SK-N-SH (cell line): ENCODE measurements at regions not wholly inside any gene's neighbourhood (a gene's known extent, or its start where the extent isn't known, plus 50 kb on each side); places are given as distances from the start of the nearest gene placed in this dataset.

Experiments
- CTCF ChIA-PET: fragments of 300-600, 350-600 bp; formaldehyde crosslinking; extraction: SDS; loops from one replicate; lab custom pipeline; 2021; lab: Yijun Ruan, JAX
- POLR2A ChIA-PET: fragments of 350-600 bp; sonication (Branson Sonifier 250); formaldehyde crosslinking; extraction: SDS; loops from one replicate; lab custom pipeline; 2020; ENCODE audit warnings: antibody characterized with exemption, inconsistent platforms; lab: Yijun Ruan, JAX
- DNase-seq: peaks from one replicate; pipeline ENCODE4 v3.0.0; 2012
- H2AFZ ChIP-seq: fragments of 200-600 bp; sonication (generic); 2 replicates; pipeline ENCODE4 v1.8.1; 2016; ENCODE audit warnings: antibody characterized with exemption, mild to moderate bottlenecking, low read depth
- H3F3A ChIP-seq: fragments of 200-600 bp; sonication (generic); replicated peaks from 2 replicates; pipeline ENCODE3; 2016; ENCODE audit warnings: antibody characterized with exemption, mild to moderate bottlenecking; ENCODE audit not compliant: insufficient read depth
- H3K27ac ChIP-seq, 2 experiments: fragments of 200-500 bp in 1 of 2; fragments of 200-600 bp in 1 of 2; sonication (Bioruptor generic) in 1 of 2; sonication (generic), shearing (Covaris generic) in 1 of 2; 2 replicates each; pipeline versions ENCODE4 v1.5.1 to v1.6.1; 2014 to 2016; ENCODE audit warnings: low read depth in 2 of 2, inconsistent platforms in 1 of 2, low read length in 1 of 2, mild to moderate bottlenecking in 1 of 2, mixed read lengths in 1 of 2
- H3K27me3 ChIP-seq: fragments of 200-600 bp; sonication (generic), shearing (Covaris generic); 2 replicates; pipeline ENCODE4 v1.6.1; 2016; ENCODE audit warnings: mixed run types; ENCODE audit not compliant: insufficient read depth
- H3K36me3 ChIP-seq, 2 experiments: fragments of 200-500 bp in 1 of 2; fragments of 200-600 bp in 1 of 2; sonication (Bioruptor generic) in 1 of 2; sonication (generic) in 1 of 2; replicated peaks in 1 of 2; 2 replicates each; pipeline versions ENCODE3 to v1.5.1; 2014 to 2016; ENCODE audit warnings: low read length in 1 of 2, mild to moderate bottlenecking in 1 of 2; ENCODE audit not compliant: insufficient read depth in 2 of 2, control insufficient read depth in 1 of 2
- H3K4me1 ChIP-seq, 2 experiments: fragments of 200-500 bp in 1 of 2; fragments of 200-600 bp in 1 of 2; sonication (Bioruptor generic) in 1 of 2; sonication (generic), shearing (Covaris generic) in 1 of 2; 2 replicates each; pipeline versions ENCODE4 v1.5.1 to v1.6.1; 2014 to 2016; ENCODE audit warnings: low read depth in 1 of 2, low read length in 1 of 2, mixed run types in 1 of 2; ENCODE audit not compliant: insufficient read depth in 2 of 2, control insufficient read depth in 1 of 2
- H3K4me2 ChIP-seq: fragments of 200-600 bp; sonication (generic), shearing (Covaris generic); 2 replicates; pipeline ENCODE4 v1.6.1; 2017; ENCODE audit warnings: mixed run types
- H3K4me3 ChIP-seq, 2 experiments: fragments of 200-500 bp in 1 of 2; fragments of 200-600 bp in 1 of 2; sonication (Bioruptor generic) in 1 of 2; sonication (generic), shearing (Covaris generic) in 1 of 2; 2 replicates each; pipeline versions ENCODE4 v1.5.1 to v1.8.1; 2014 to 2016; ENCODE audit warnings: low read depth in 2 of 2, inconsistent platforms in 1 of 2, low read length in 1 of 2, mild to moderate bottlenecking in 1 of 2, mixed read lengths in 1 of 2, moderate library complexity in 1 of 2
- H3K79me2 ChIP-seq: fragments of 200-600 bp; sonication (generic); 2 replicates; pipeline ENCODE4 v1.8.1; 2017; ENCODE audit warnings: mild to moderate bottlenecking; ENCODE audit not compliant: insufficient read depth
- H3K9ac ChIP-seq: fragments of 200-600 bp; sonication (generic); 2 replicates; pipeline ENCODE4 v1.6.1; 2017; ENCODE audit warnings: mixed run types
- H3K9me2 ChIP-seq: fragments of 200-600 bp; sonication (generic); 2 replicates; pipeline ENCODE4 v1.6.1; 2017; ENCODE audit warnings: mixed run types
- H3K9me3 ChIP-seq: fragments of 200-600 bp; sonication (generic); 2 replicates; pipeline ENCODE4 v1.6.1; 2017; ENCODE audit warnings: mixed run types, mild to moderate bottlenecking, moderate library complexity
- H4K20me1 ChIP-seq: fragments of 200-600 bp; sonication (generic); 2 replicates; pipeline ENCODE4 v1.6.1; 2017; ENCODE audit warnings: mild to moderate bottlenecking, mixed run types; ENCODE audit not compliant: insufficient read depth
- CHD2 ChIP-seq: fragments of 150-350 bp; IDR thresholded peaks from 2 replicates; pipeline ENCODE4 v1.6.1; 2018; ENCODE audit warnings: low read length; ENCODE audit not compliant: partially characterized antibody
- CTCF ChIP-seq: fragments of 200-600 bp; sonication (generic); IDR thresholded peaks from 2 replicates; pipeline ENCODE4 v1.6.1; 2017; ENCODE audit warnings: antibody characterized with exemption, mild to moderate bottlenecking, moderate library complexity
- ELF1 ChIP-seq: IDR thresholded peaks from 2 replicates; pipeline ENCODE4 v1.4.0; 2012
- EZH2phosphoT487 ChIP-seq: fragments of 200-600 bp; sonication (generic); IDR thresholded peaks from 2 replicates; pipeline ENCODE4 v1.6.1; 2017; ENCODE audit warnings: low read depth, mixed run types, mild to moderate bottlenecking, antibody characterized with exemption, moderate library complexity, borderline replicate concordance
- FOSL2 ChIP-seq: IDR thresholded peaks from 2 replicates; pipeline ENCODE4 v1.4.0; 2012; ENCODE audit warnings: low read depth, mild to moderate bottlenecking, moderate library complexity, borderline replicate concordance
- FOXM1 ChIP-seq: IDR thresholded peaks from 2 replicates; pipeline ENCODE4 v1.4.0; 2012; ENCODE audit warnings: low read depth, mild to moderate bottlenecking
- GABPA ChIP-seq: IDR thresholded peaks from 2 replicates; pipeline ENCODE4 v1.4.0; 2012; ENCODE audit warnings: low read depth, mild to moderate bottlenecking
- JUND ChIP-seq: IDR thresholded peaks from 2 replicates; pipeline ENCODE4 v1.4.0; 2012
- MEF2A ChIP-seq: IDR thresholded peaks from 2 replicates; pipeline ENCODE4 v1.4.0; 2012; ENCODE audit warnings: low read depth, borderline replicate concordance
- NFIC ChIP-seq: IDR thresholded peaks from 2 replicates; pipeline ENCODE4 v1.4.0; 2012; ENCODE audit warnings: borderline replicate concordance
- NRF1 ChIP-seq: IDR thresholded peaks from 2 replicates; pipeline ENCODE4 v1.6.1; 2012; ENCODE audit warnings: low read depth, mild to moderate bottlenecking, low read length
- PBX3 ChIP-seq: IDR thresholded peaks from 2 replicates; pipeline ENCODE4; 2012
- POLR2AphosphoS5 ChIP-seq: IDR thresholded peaks from 2 replicates; pipeline ENCODE4 v1.6.1; 2012; ENCODE audit warnings: low read depth, low read length
- RAD21 ChIP-seq: IDR thresholded peaks from 2 replicates; pipeline ENCODE4 v1.6.1; 2012; ENCODE audit warnings: mild to moderate bottlenecking, low read length
- RCOR1 ChIP-seq: fragments of 150-350 bp; IDR thresholded peaks from 2 replicates; pipeline ENCODE4 v1.6.1; 2017; ENCODE audit warnings: antibody characterized with exemption, low read length
- REST ChIP-seq: IDR thresholded peaks from 2 replicates; pipeline ENCODE4 v1.6.1; 2012; ENCODE audit warnings: mild to moderate bottlenecking, low read depth, low read length, moderate library complexity
- RFX5 ChIP-seq: IDR thresholded peaks from 2 replicates; pipeline ENCODE4 v1.6.1; 2012; ENCODE audit warnings: mild to moderate bottlenecking, improper control_type of control experiment, low read length
- RXRA ChIP-seq: IDR thresholded peaks from 2 replicates; pipeline ENCODE4 v1.4.0; 2012; ENCODE audit warnings: low read depth, mild to moderate bottlenecking, borderline replicate concordance
- SIN3A ChIP-seq: IDR thresholded peaks from 2 replicates; pipeline ENCODE4 v1.6.1; 2012; ENCODE audit warnings: low read depth, mild to moderate bottlenecking, low read length, moderate library complexity, borderline replicate concordance
- SMC3 ChIP-seq: IDR thresholded peaks from 2 replicates; pipeline ENCODE4 v1.6.1; 2012; ENCODE audit warnings: low read depth, low read length, improper control_type of control experiment
- TEAD4 ChIP-seq: IDR thresholded peaks from 2 replicates; pipeline ENCODE4 v1.4.0; 2012; ENCODE audit warnings: mild to moderate bottlenecking, borderline replicate concordance; ENCODE audit not compliant: insufficient read depth
- YY1 ChIP-seq: IDR thresholded peaks from 2 replicates; pipeline ENCODE4 v1.4.0; 2012; ENCODE audit warnings: low read depth, mild to moderate bottlenecking
- WGBS: methylation state at CpG from one replicate; pipeline ENCODE4 v1.1.6; 2017; ENCODE audit warnings: low lambda C conversion rate; 5-methylcytosine and 5-hydroxymethylcytosine counted together

GRCh38 chr5:39622281-39622680 lies 197.5 kb upstream of the DAB2 start:
- H3K4me2 ChIP-seq, result no peak overlapping the region
- no peaks in the 10 kb centered on the region for H3K9me3 ChIP-seq
- CTCF ChIA-PET, result no interaction called here
- no peak for DNase-seq
- H3K4me3 ChIP-seq, result no peak overlapping the region
- no peaks in the 10 kb centered on the region for H3K4me1 ChIP-seq
- H3F3A ChIP-seq, result no peaks in the 10 kb centered on the region
- no peak overlapping the region for H3K27ac ChIP-seq
- POLR2A ChIA-PET, result no interaction called here
- 35% methylated on average over 2 of the region's 6 CpGs for WGBS
- no peaks in the 10 kb centered on the region for H3K36me3 ChIP-seq
- no peak overlapping the region for H2AFZ ChIP-seq
- no peak overlapping the region for H3K9ac ChIP-seq
- TF ChIP-seq MEF2A, result no peak
- no peak for TF ChIP-seq RAD21
- no peak for TF ChIP-seq TEAD4
- H3K27me3 ChIP-seq, result peaks cover 9% of the 10 kb centered on the region; the same call in 1 of the 2 replicates
- no peaks in the 10 kb centered on the region for H4K20me1 ChIP-seq
- no peaks in the 10 kb centered on the region for H3K79me2 ChIP-seq
- no peaks in the 10 kb centered on the region for H3K9me2 ChIP-seq

GRCh38 chr5:39619168-39619818 lies 194.5 kb upstream of the DAB2 start:
- H3K36me3 ChIP-seq, result no peaks in the 10 kb centered on the region
- no peak overlapping the region for H3K9ac ChIP-seq
- no peaks in the 10 kb centered on the region for H3K4me1 ChIP-seq
- TF ChIP-seq PBX3 (no peak), SIN3A (no peak), JUND (no peak), RCOR1 (no peak), RAD21 (no peak), RFX5 (no peak), GABPA (no peak), POLR2AphosphoS5 (no peak), CHD2 (no peak), FOSL2 (no peak), FOXM1 (no peak), ELF1 (no peak), NFIC (no peak), CTCF (no peak), RXRA (no peak), SMC3 (no peak), NRF1 (no peak), YY1 (no peak), REST (no peak), EZH2phosphoT487 (no peak)
- H3K9me3 ChIP-seq, result no peaks in the 10 kb centered on the region
- H3K79me2 ChIP-seq, result no peaks in the 10 kb centered on the region
- no peak overlapping the region for H3K4me2 ChIP-seq
- 28% methylated on average over 4 of the region's 4 CpGs for WGBS
- DNase-seq, result no peak
- H3K4me3 ChIP-seq, result no peak overlapping the region
- no peaks in the 10 kb centered on the region for H4K20me1 ChIP-seq
- peaks cover 25% of the 10 kb centered on the region; the same call in 1 of the 2 replicates for H3K27me3 ChIP-seq
- no peak overlapping the region for H2AFZ ChIP-seq
- ChIA-PET CTCF (no interaction called here), POLR2A (no interaction called here)
- no peaks in the 10 kb centered on the region for H3F3A ChIP-seq
- H3K27ac ChIP-seq, result no peak overlapping the region
- H3K9me2 ChIP-seq, result no peaks in the 10 kb centered on the region
